GM21786 (cell line): ENCODE measurements at regions not wholly inside any gene's neighbourhood (a gene's known extent, or its start where the extent isn't known, plus 50 kb on each side); places are given as distances from the start of the nearest gene placed in this dataset.

Source experiments
- ATAC-seq: cut with Tn5 transposase; IDR thresholded peaks from one replicate; pipeline ENCODE4 v1.9.1; 2021; ENCODE audit not compliant: unreplicated experiment

DNA sequence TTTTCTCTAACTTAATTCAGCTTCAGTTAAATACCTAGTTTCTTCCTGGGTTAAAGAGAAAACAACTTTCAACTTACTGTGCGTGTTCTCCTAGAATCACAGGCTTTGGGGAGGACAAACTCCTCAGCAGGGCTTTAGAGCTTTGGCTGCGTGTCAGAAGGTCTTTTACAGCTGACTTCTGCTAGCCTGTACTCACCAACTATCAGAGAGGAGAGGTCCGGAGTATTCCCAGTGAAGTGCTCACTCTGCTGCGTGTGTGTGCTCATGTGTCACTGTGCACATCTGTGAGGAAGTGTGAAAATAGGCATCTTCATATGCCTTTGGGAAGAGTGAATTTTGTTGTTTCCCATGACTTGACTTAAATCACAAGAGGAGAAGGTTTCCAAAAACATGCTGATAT lies 423.2 kb upstream of the SGCD start:
- ATAC-seq = no peak

DNA sequence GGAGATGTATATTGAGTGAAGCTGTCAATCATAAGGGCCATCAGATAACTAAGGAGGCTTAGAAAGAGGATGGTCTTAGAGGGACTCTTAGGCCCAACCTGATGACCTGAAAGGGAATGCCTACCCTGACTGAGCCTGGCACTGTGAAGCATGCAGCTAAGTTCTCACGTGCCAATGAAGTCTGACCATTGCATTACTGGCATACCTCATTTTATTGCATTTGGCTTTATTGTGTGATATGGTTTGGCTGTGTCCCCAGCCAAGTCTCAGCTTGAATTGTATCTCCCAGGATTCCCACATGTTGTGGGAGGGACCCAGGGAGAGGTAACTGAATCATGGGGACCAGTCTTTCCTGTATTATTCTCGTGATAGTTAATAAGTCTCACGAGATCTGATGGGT lies 421.6 kb upstream of the SGCD start:
- no peak for ATAC-seq

GRCh38 chr5:155906046-155906445 lies 420.9 kb upstream of the SGCD start:
- ATAC-seq = no peak

DNA sequence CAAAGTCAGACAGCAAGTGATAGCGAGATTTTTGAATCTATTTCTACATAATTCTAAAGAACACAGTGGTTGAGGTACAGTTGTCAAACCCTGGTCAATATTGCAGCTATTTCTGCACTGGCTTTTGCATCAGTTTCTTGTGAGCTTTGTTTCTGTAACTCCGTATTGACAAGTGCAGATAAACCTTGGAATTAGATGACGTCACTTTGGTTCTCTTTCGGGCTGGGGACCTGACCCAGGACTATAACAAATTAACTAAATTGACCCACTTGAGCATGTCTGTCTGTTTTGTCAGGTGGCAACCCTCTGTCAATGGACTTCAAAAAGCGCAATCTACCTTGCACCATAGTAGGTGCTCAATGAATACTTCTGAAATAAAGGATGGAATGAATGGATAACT lies 418.4 kb upstream of the SGCD start:
- ATAC-seq = no peak

- no peak for ATAC-seq
Measured at GRCh38 chr5:155912291-155912690, 414.7 kb upstream of the SGCD start.

DNA sequence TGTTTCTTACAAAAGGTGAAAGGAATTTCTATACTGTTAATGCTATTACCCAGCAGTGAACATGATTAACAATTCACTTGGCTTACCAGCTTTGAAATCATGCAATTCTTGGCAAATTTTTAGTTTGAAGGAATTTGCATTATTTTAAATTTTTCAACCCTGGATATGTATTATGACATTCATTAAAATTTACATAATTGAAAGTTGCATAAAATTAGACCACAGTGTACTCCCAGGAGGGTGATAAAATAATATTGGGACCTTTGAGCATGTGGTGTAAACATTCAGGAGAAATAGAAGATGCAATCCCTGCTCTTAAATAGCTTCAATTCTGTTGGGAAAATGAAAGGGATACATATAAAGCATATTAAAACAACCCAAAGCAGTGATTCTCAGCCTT lies 412.2 kb upstream of the SGCD start:
- ATAC-seq = no peak

DNA sequence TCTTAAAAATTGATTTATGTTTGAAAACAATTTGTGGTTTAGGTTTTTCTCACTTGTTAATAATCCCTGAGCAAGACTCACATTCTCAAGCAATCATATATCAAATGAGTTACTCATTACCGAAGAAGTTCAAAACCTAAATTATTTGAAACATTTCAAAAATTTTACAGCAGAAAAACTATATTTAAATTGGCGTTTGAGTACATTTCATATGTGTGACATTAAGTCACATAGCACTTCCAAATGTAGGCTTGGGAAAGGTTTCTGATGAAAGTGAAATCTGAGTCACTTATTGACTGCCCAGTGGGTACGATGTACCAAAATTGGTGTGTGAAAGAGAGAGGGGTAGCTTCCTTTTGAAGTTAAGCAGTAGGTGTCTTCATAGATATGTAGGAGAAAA lies 411.4 kb upstream of the SGCD start:
- ATAC-seq = no peak

GRCh38 chr5:155919126-155919525 lies 407.8 kb upstream of the SGCD start:
- ATAC-seq = no peak

DNA sequence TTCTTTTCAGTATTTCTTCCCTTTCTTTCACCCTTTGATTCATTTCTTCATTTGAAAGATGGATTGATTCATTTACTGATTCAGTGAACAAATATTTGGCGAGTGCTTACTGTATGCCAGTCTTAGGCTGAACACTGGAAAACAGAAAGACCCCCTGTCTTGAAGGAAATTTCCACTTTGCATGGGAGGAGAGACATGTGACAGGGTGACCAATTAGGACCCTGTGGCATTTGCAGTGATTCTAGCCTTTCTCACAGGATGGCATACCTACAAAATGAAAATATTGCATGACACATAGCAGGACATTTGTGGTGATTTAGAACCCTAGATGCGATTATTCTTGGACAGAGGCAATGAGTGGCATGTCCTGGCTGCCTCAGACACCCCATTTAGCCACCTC lies 407.2 kb upstream of the SGCD start:
- ATAC-seq = no peak

DNA sequence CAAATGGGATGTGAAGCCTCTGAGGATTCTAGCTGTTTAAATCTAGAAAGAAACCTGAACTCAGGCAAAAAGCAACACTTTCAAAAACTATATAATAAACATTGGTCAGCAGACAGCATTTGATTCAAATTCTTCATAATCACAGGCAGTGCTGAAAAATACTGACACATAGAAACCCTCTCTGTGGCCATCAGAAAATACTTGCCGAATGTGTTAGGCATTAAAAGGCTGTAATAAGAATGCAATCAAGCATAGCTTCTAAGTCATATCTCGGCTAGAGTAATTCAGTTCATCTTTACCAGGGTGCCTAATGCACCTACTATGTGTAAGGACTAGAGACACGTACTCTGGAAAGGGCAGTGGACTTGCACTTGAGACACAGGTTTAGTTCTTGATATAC lies 405.3 kb upstream of the SGCD start:
- no peak for ATAC-seq

DNA sequence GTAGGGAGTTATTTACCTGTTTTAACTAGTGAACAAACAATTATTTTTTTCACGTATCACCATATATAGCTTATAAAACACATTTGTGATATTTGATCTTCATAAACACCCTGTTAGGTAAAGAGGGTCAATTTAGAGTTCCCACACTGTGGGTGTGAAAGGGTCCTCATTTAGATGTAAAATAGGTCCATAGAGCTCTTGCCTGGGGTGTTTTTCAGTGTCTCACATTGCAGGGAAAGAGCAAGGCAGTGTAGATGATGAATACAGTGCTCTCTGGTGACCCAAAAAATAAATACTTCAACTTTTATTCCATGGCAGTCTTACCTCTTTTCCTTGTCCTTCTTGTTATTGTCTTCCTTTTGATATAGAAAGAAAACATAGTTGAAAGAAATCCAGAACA lies 403.2 kb upstream of the SGCD start:
- ATAC-seq = no peak

- ATAC-seq = no peak
Measured at GRCh38 chr5:155926031-155926430, 400.9 kb upstream of the SGCD start.

DNA sequence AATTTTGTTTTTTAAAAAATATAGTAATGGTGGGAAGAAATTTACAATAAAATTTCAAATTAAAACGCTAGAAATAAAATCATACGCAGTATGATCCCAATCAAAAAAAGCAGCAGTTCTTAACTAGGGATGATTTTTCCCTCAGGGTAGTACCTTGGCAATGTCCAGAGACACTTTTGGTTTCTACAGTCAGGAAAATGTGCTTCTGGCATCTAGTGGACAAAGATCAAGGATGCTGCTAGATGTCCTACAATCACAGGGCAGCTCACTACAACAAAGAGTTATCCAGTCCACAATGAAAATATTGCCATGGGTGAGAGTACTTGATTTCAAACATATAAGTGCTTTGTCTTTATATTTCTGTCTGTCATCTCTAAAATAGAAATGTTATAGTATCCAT lies 400.2 kb upstream of the SGCD start:
- ATAC-seq = no peak

- ATAC-seq = no peak
Measured at GRCh38 chr5:155929112-155929511, 397.9 kb upstream of the SGCD start.

DNA sequence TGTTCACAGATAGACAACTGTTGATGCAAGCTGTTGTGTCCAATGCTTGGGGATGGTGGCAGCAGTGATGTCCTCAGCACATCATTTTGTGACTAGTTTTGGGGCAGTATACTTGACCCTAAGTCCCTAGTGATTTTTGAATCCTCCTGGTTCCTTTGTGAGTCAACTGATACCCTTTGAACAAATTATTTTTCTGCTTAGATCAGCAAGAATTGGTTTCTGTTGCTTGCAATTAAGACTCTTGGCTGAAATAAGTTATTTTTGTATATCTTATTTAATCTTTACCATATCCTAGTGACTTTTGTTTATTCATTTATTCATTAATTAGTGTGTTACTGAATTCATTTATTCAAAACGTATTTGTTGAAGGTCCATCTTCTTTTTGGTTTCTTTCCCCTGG lies 392.0 kb upstream of the SGCD start:
- no peak for ATAC-seq

GRCh38 chr5:155935723-155936122 lies 391.2 kb upstream of the SGCD start:
- no peak for ATAC-seq

- ATAC-seq = no peak
Measured at GRCh38 chr5:155936520-155937406, 390.2 kb upstream of the SGCD start.

GRCh38 chr5:155938051-155938450 lies 388.9 kb upstream of the SGCD start:
- no peak for ATAC-seq

GRCh38 chr5:155941340-155941739 lies 385.6 kb upstream of the SGCD start:
- no peak for ATAC-seq

DNA sequence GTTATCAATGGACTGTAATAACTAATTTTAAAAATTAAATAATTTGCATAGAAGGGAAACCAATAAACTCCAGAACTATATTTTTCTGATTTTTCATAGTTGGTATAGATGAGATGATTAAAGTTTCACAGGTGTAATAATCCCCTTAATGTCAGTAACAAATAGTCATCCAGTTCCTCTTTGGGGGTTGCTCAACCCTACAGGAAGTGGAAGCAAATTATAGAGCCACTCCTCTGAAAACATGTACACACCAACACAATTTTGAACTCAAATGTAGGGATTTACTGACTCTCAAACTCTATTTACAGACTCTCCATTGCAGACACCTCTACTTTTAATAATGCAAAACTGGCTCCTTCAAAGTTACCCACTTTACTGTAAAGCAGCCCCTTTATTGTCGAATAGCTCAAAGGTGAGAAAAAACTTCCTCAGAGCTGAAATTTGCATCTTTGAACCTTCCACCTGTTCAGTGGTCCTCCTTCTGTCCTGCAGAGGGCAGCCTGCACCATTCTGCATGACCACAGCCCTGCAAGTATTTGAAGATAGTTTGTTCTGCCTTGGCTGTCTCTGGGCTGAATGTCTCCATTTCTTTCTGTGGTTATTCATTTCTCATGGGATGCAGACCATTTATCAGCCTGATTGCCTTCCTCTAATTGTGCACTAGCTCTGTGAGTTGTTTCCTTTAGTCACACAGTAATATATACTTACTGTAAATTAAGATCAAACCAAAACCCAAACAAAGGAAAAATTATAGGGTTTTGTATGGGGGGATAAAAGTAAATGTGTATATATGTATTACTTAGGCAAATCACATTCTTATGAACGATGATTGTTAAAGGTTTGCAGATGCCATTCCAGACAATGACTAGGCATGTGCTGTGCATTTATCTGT lies 383.2 kb upstream of the SGCD start:
- ATAC-seq = peak; percentile 88

GRCh38 chr5:155947394-155948062 lies 379.4 kb upstream of the SGCD start:
- no peak for ATAC-seq

GRCh38 chr5:155948576-155948975 lies 378.4 kb upstream of the SGCD start:
- ATAC-seq = no peak
